ENCODE measurements at regions not wholly inside any gene's neighbourhood (a gene's known extent, or its start where the extent isn't known, plus 50 kb on each side); places are given as distances from the start of the nearest gene placed in this dataset.
"Not testable (repeated sequence)": the region's sequence is repeated elsewhere in the genome, so short reads cannot be mapped to it uniquely, and the experiment has no call there.

- DNase-seq (ENCODE audit: low read depth, low spot score) = no peak
- Histone ChIP-seq H3K9ac (ENCODE audit: insufficient read length) (no peak overlapping the region), H3K36me3 (ENCODE audit: insufficient read depth, low read length) (no peaks in the 10 kb centered on the region), H3K4me3 (no peak overlapping the region), H3K9me3 (ENCODE audit: low read depth, low read length) (no peaks in the 10 kb centered on the region), H3K27ac (no peak overlapping the region)
- TF ChIP-seq POLR2AphosphoS5 (IDR thresholded peaks at IDR 0.05; ENCODE audit: borderline replicate concordance, low read depth, low read length) (no peak), EZH2 (IDR thresholded peaks at IDR 0.05) (no peak), FOXP2 (optimal IDR thresholded peaks at IDR 0.05; ENCODE audit: control extremely low read depth, extremely low read length, insufficient read depth) (no peak)
These were observed 513.2 kb upstream of the PTBP2 start for GRCh38 chr1:96208428-96208827.

- H3K9ac ChIP-seq (ENCODE audit: insufficient read length) = no peak overlapping the region
- H3K27ac ChIP-seq = no peak overlapping the region
- H3K9me3 ChIP-seq (ENCODE audit: low read depth, low read length) = no peaks in the 10 kb centered on the region
- TF ChIP-seq POLR2AphosphoS5 (IDR thresholded peaks at IDR 0.05; ENCODE audit: borderline replicate concordance, low read depth, low read length) (no peak), EZH2 (IDR thresholded peaks at IDR 0.05) (no peak), FOXP2 (optimal IDR thresholded peaks at IDR 0.05; ENCODE audit: control extremely low read depth, extremely low read length, insufficient read depth) (no peak)
- H3K36me3 ChIP-seq (ENCODE audit: insufficient read depth, low read length) = no peaks in the 10 kb centered on the region
- H3K4me3 ChIP-seq = no peak overlapping the region
- DNase-seq (ENCODE audit: low read depth, low spot score) = no peak
These were observed 511.5 kb upstream of the PTBP2 start for GRCh38 chr1:96210054-96210453.

GRCh38 chr1:96211202-96211601, 510.4 kb upstream of the PTBP2 start:
- no peak for DNase-seq (ENCODE audit: low read depth, low spot score)
- no peak overlapping the region for H3K4me3 ChIP-seq
- H3K27ac ChIP-seq = no peak overlapping the region
- no peak overlapping the region for H3K9ac ChIP-seq (ENCODE audit: insufficient read length)
- no peak for TF ChIP-seq EZH2 (IDR thresholded peaks at IDR 0.05)
- no peak for TF ChIP-seq POLR2AphosphoS5 (IDR thresholded peaks at IDR 0.05; ENCODE audit: borderline replicate concordance, low read depth, low read length)
- TF ChIP-seq FOXP2 (optimal IDR thresholded peaks at IDR 0.05; ENCODE audit: control extremely low read depth, extremely low read length, insufficient read depth) = no peak
- H3K9me3 ChIP-seq (ENCODE audit: low read depth, low read length) = no peaks in the 10 kb centered on the region
- H3K36me3 ChIP-seq (ENCODE audit: insufficient read depth, low read length) = no peaks in the 10 kb centered on the region

GRCh38 chr1:96214982-96215381, 506.6 kb upstream of the PTBP2 start:
- TF ChIP-seq POLR2AphosphoS5 (IDR thresholded peaks at IDR 0.05; ENCODE audit: borderline replicate concordance, low read depth, low read length) = no peak
- no peak for TF ChIP-seq FOXP2 (optimal IDR thresholded peaks at IDR 0.05; ENCODE audit: control extremely low read depth, extremely low read length, insufficient read depth)
- TF ChIP-seq EZH2 (IDR thresholded peaks at IDR 0.05) = no peak
- no peak for DNase-seq (ENCODE audit: low read depth, low spot score)
- H3K9me3 ChIP-seq (ENCODE audit: low read depth, low read length) = no peaks in the 10 kb centered on the region
- no peaks in the 10 kb centered on the region for H3K36me3 ChIP-seq (ENCODE audit: insufficient read depth, low read length)
- no peak overlapping the region for H3K4me3 ChIP-seq
- no peak overlapping the region for H3K27ac ChIP-seq
- H3K9ac ChIP-seq (ENCODE audit: insufficient read length) = no peak overlapping the region

GRCh38 chr1:96220651-96221050, 500.9 kb upstream of the PTBP2 start:
- H3K4me3 ChIP-seq = no peak overlapping the region
- no peak for DNase-seq (ENCODE audit: low read depth, low spot score)
- TF ChIP-seq FOXP2 (optimal IDR thresholded peaks at IDR 0.05; ENCODE audit: control extremely low read depth, extremely low read length, insufficient read depth) (no peak), EZH2 (IDR thresholded peaks at IDR 0.05) (no peak), POLR2AphosphoS5 (IDR thresholded peaks at IDR 0.05; ENCODE audit: borderline replicate concordance, low read depth, low read length) (no peak)
- H3K9me3 ChIP-seq (ENCODE audit: low read depth, low read length) = no peaks in the 10 kb centered on the region
- H3K27ac ChIP-seq = no peak overlapping the region
- no peaks in the 10 kb centered on the region for H3K36me3 ChIP-seq (ENCODE audit: insufficient read depth, low read length)
- H3K9ac ChIP-seq (ENCODE audit: insufficient read length) = no peak overlapping the region

- no peak for TF ChIP-seq POLR2AphosphoS5 (IDR thresholded peaks at IDR 0.05; ENCODE audit: borderline replicate concordance, low read depth, low read length)
- no peak for TF ChIP-seq EZH2 (IDR thresholded peaks at IDR 0.05)
- TF ChIP-seq FOXP2 (optimal IDR thresholded peaks at IDR 0.05; ENCODE audit: control extremely low read depth, extremely low read length, insufficient read depth) = no peak
- DNase-seq (ENCODE audit: low read depth, low spot score) = peak; percentile 47
- no peaks in the 10 kb centered on the region for H3K9me3 ChIP-seq (ENCODE audit: low read depth, low read length)
- no peak overlapping the region for H3K9ac ChIP-seq (ENCODE audit: insufficient read length)
- peak overlapping the region; percentile 31; the same call in 1 of the 2 replicates for H3K4me3 ChIP-seq
- no peaks in the 10 kb centered on the region for H3K36me3 ChIP-seq (ENCODE audit: insufficient read depth, low read length)
- peak overlapping the region; percentile 67 for H3K27ac ChIP-seq
These were observed 498.9 kb upstream of the PTBP2 start for GRCh38 chr1:96222701-96223100.

GRCh38 chr1:96224229-96224628, 497.4 kb upstream of the PTBP2 start:
- H3K9ac ChIP-seq (ENCODE audit: insufficient read length); H3K9me3 ChIP-seq (ENCODE audit: low read depth, low read length); H3K27ac ChIP-seq; DNase-seq (ENCODE audit: low read depth, low spot score); H3K4me3 ChIP-seq; H3K36me3 ChIP-seq (ENCODE audit: insufficient read depth, low read length): not testable (repeated sequence)

GRCh38 chr1:96233422-96233821, 488.2 kb upstream of the PTBP2 start:
- H3K9me3 ChIP-seq (ENCODE audit: low read depth, low read length) = no peaks in the 10 kb centered on the region
- no peak overlapping the region for H3K27ac ChIP-seq
- no peak overlapping the region for H3K9ac ChIP-seq (ENCODE audit: insufficient read length)
- no peaks in the 10 kb centered on the region for H3K36me3 ChIP-seq (ENCODE audit: insufficient read depth, low read length)
- DNase-seq (ENCODE audit: low read depth, low spot score) = no peak
- no peak overlapping the region for H3K4me3 ChIP-seq
- no peak for TF ChIP-seq FOXP2 (optimal IDR thresholded peaks at IDR 0.05; ENCODE audit: control extremely low read depth, extremely low read length, insufficient read depth)
- no peak for TF ChIP-seq POLR2AphosphoS5 (IDR thresholded peaks at IDR 0.05; ENCODE audit: borderline replicate concordance, low read depth, low read length)
- TF ChIP-seq EZH2 (IDR thresholded peaks at IDR 0.05) = no peak

- Histone ChIP-seq H3K36me3 (ENCODE audit: insufficient read depth, low read length) (no peaks in the 10 kb centered on the region), H3K9ac (ENCODE audit: insufficient read length) (no peak overlapping the region), H3K4me3 (peak overlapping the region; percentile 0), H3K9me3 (ENCODE audit: low read depth, low read length) (no peaks in the 10 kb centered on the region), H3K27ac (peak overlapping the region; percentile 56; the same call in 1 of the 2 replicates)
- TF ChIP-seq FOXP2 (optimal IDR thresholded peaks at IDR 0.05; ENCODE audit: control extremely low read depth, extremely low read length, insufficient read depth) (no peak), POLR2AphosphoS5 (IDR thresholded peaks at IDR 0.05; ENCODE audit: borderline replicate concordance, low read depth, low read length) (no peak), EZH2 (IDR thresholded peaks at IDR 0.05) (no peak)
- DNase-seq (ENCODE audit: low read depth, low spot score) = no peak
These were observed 487.3 kb upstream of the PTBP2 start for GRCh38 chr1:96234299-96234698.

Measured in SK-N-MC (cell line).